ENCODE measurements at regions not wholly inside any gene's neighbourhood (a gene's known extent, or its start where the extent isn't known, plus 50 kb on each side); places are given as distances from the start of the nearest gene placed in this dataset.

DNA sequence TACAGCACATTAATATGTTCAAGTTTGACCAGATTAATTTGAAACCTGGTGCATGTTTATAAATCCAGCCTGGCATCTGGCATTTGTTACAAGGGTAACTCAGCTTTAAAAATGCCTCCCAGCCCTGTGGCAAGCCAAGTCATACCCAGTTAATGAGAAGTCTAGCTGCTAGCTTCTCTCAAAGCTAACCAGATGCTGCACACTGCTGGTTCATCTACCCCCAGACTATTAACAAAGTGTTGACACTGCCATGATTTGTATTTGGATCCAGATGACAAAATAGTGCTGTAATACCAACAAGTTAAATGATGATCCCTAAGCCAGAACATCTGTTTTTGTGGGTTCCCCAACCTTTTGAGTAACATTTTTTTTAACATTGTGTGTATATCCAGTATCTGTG lies 573.7 kb upstream of the DAB2 start:
- TF ChIP-seq RAD21 (conservative IDR thresholded peaks at IDR 0.05 in 1 of 2, IDR thresholded peaks at IDR 0.05 in 1 of 2) (no peak), RNF2 (IDR thresholded peaks at IDR 0.05; ENCODE audit: borderline replicate concordance, low read depth) (no peak), CEBPB (IDR thresholded peaks at IDR 0.05) (no peak), POLR2A (IDR thresholded peaks at IDR 0.05; ENCODE audit: low read length) (no peak), CBX8 (IDR thresholded peaks at IDR 0.05) (no peak), RFX5 (IDR thresholded peaks at IDR 0.05) (no peak), BHLHE40 (IDR thresholded peaks at IDR 0.05; ENCODE audit: low read depth, low read length) (no peak), JUNB (IDR thresholded peaks at IDR 0.05) (no peak), EP300 (IDR thresholded peaks at IDR 0.05) (no peak), CHD2 (IDR thresholded peaks at IDR 0.05; ENCODE audit: low read length, partially characterized antibody) (no peak), SMC3 (IDR thresholded peaks at IDR 0.05) (no peak), PHF8 (IDR thresholded peaks at IDR 0.05; ENCODE audit: borderline replicate concordance, low read depth) (no peak)
- TF ChIP-seq, protein P1, sequence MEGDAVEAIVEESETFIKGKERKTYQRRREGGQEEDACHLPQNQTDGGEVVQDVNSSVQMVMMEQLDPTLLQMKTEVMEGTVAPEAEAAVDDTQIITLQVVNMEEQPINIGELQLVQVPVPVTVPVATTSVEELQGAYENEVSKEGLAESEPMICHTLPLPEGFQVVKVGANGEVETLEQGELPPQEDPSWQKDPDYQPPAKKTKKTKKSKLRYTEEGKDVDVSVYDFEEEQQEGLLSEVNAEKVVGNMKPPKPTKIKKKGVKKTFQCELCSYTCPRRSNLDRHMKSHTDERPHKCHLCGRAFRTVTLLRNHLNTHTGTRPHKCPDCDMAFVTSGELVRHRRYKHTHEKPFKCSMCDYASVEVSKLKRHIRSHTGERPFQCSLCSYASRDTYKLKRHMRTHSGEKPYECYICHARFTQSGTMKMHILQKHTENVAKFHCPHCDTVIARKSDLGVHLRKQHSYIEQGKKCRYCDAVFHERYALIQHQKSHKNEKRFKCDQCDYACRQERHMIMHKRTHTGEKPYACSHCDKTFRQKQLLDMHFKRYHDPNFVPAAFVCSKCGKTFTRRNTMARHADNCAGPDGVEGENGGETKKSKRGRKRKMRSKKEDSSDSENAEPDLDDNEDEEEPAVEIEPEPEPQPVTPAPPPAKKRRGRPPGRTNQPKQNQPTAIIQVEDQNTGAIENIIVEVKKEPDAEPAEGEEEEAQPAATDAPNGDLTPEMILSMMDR (IDR thresholded peaks at IDR 0.05): no peak
